A549 (cell line): ENCODE measurements at regions not wholly inside any gene's neighbourhood (a gene's known extent, or its start where the extent isn't known, plus 50 kb on each side); places are given as distances from the start of the nearest gene placed in this dataset.
"Not testable (repeated sequence)": the region's sequence is repeated elsewhere in the genome, so short reads cannot be mapped to it uniquely, and the experiment has no call there.

Source experiments
- ATAC-seq, 2 experiments: fragments of 200-7000 bp in 1 of 2; fragments of >200 bp in 1 of 2; cut with Nextera tagmentation in 1 of 2; cut with Tn5 transposase in 1 of 2; 3 replicates each; pipeline versions ENCODE4 v1.8.0 to v1.9.1; 2018 to 2020; ENCODE audit warnings: mild to moderate bottlenecking in 1 of 2, moderate library complexity in 1 of 2
- CTCF ChIA-PET: fragments of 300-600 bp; sonication (Branson Sonifier 250); formaldehyde crosslinking; extraction: SDS; loops from one replicate; lab custom pipeline; 2021; ENCODE audit warnings: antibody characterized with exemption, inconsistent platforms; lab: Yijun Ruan, JAX
- POLR2A ChIA-PET: fragments of 350-600 bp; formaldehyde crosslinking; extraction: SDS; loops from one replicate; lab custom pipeline; 2021; ENCODE audit warnings: antibody characterized with exemption, inconsistent platforms; lab: Yijun Ruan, JAX
- DNase-seq, 2 experiments: peaks; one replicate each; pipeline versions ENCODE4 v3.0.0 to v3.0.0-alpha.2; 2011 to 2016; ENCODE audit warnings: low read depth in 1 of 2, low spot score in 1 of 2
- FAIRE-seq: peaks from 2 replicates; lab custom pipeline; 2011; peaks lifted over from hg19 to GRCh38; lab: Jason Lieb, UNC
- H3K27ac ChIP-seq, 2 experiments: fragments of >200 bp; sonication (Bioruptor Twin); formaldehyde crosslinking; 3 replicates each; pipeline ENCODE4 v1.5.1; 2016 to 2017
- H3K4me1 ChIP-seq: fragments of >200 bp; sonication (Bioruptor Twin); formaldehyde crosslinking; 3 replicates; pipeline ENCODE4 v1.6.1; 2016
- H3K4me2 ChIP-seq: fragments of >200 bp; sonication (Bioruptor Twin); formaldehyde crosslinking; 3 replicates; pipeline ENCODE4 v1.6.1; 2016
- H3K4me3 ChIP-seq: fragments of >200 bp; sonication (Bioruptor Twin); formaldehyde crosslinking; 3 replicates; pipeline ENCODE4 v1.5.1; 2016
- H3K9me3 ChIP-seq: fragments of >200 bp; sonication (Bioruptor Twin); formaldehyde crosslinking; 3 replicates; pipeline ENCODE4 v1.6.1; 2016
- ATOH8 ChIP-seq: fragments of 250-450 bp; sonication (Bioruptor Pico); IDR thresholded peaks from 2 replicates; pipeline ENCODE4 v1.5.0; 2020; ENCODE audit warnings: low read depth, mild to moderate bottlenecking, moderate library complexity
- CHD4 ChIP-seq: fragments of 200-600 bp; sonication (generic); IDR thresholded peaks from 2 replicates; pipeline ENCODE4 v1.6.1; 2016; ENCODE audit warnings: antibody characterized with exemption, mild to moderate bottlenecking, borderline replicate concordance
- E2F6 ChIP-seq: IDR thresholded peaks from 2 replicates; pipeline ENCODE4 v1.6.1; 2012; ENCODE audit warnings: low read depth, borderline replicate concordance
- GATA3 ChIP-seq: IDR thresholded peaks from 2 replicates; pipeline ENCODE4 v1.6.1; 2012; ENCODE audit warnings: borderline replicate concordance
- HDAC2 ChIP-seq: fragments of 200-600 bp; sonication (generic); IDR thresholded peaks from 2 replicates; pipeline ENCODE4 v1.6.1; 2016
- HES2 ChIP-seq: fragments of >200 bp; sonication (Bioruptor Twin); formaldehyde crosslinking; IDR thresholded peaks from 2 replicates; pipeline ENCODE4 v1.6.1; 2016
- JUNB ChIP-seq: fragments of >200 bp; sonication (Bioruptor Twin); formaldehyde crosslinking; IDR thresholded peaks from 2 replicates; pipeline ENCODE4 v1.6.1; 2016
- RCOR1 ChIP-seq: fragments of 150-350 bp; IDR thresholded peaks from 2 replicates; pipeline ENCODE4 v1.6.1; 2014; ENCODE audit warnings: antibody characterized with exemption, low read length, low read depth
- REST ChIP-seq: fragments of 200-600 bp; sonication (generic); IDR thresholded peaks from 2 replicates; pipeline ENCODE4 v1.6.1; 2016; ENCODE audit warnings: antibody characterized with exemption, mild to moderate bottlenecking, moderate library complexity
- RNF2 ChIP-seq: fragments of 200-600 bp; sonication (generic); IDR thresholded peaks from 2 replicates; pipeline ENCODE4 v1.6.1; 2016; ENCODE audit warnings: low read depth, mild to moderate bottlenecking, antibody characterized with exemption, moderate library complexity, borderline replicate concordance
- SMC3 ChIP-seq: fragments of >200 bp; sonication (Bioruptor Twin); formaldehyde crosslinking; IDR thresholded peaks from 3 replicates; pipeline ENCODE4 v1.6.1; 2018; ENCODE audit warnings: inconsistent platforms
- ZFP36 ChIP-seq: fragments of 450-650 bp; IDR thresholded peaks from 2 replicates; pipeline ENCODE4 v1.6.1; 2014; ENCODE audit warnings: borderline replicate concordance; ENCODE audit not compliant: partially characterized antibody
- ZSCAN20 ChIP-seq: fragments of 250-450 bp; sonication (Bioruptor Pico); IDR thresholded peaks from 2 replicates; pipeline ENCODE4 v1.8.0; 2022; ENCODE audit warnings: mild to moderate bottlenecking, moderate library complexity
- WGBS: methylation state at CpG from one replicate; pipeline ENCODE4 v1.1.6; 2017; ENCODE audit errors: missing lambda C conversion rate; 5-methylcytosine and 5-hydroxymethylcytosine counted together

- TF ChIP-seq CHD4 = no peak
- TF ChIP-seq GATA3 = no peak
- TF ChIP-seq HES2 = no peak
- no peak for TF ChIP-seq JUNB
- TF ChIP-seq RNF2 = no peak
- TF ChIP-seq ZSCAN20 (CRISPR knock-in tag) = no peak
- no peak for TF ChIP-seq RCOR1
- no peak for TF ChIP-seq E2F6
- no peak for TF ChIP-seq ATOH8 (CRISPR knock-in tag)
- no peak for TF ChIP-seq REST
- TF ChIP-seq SMC3 = no peak
- no peak for TF ChIP-seq HDAC2
- no peak for TF ChIP-seq ZFP36
- no peak for DNase-seq
- no peak overlapping the region for H3K4me2 ChIP-seq
- no peak overlapping the region for H3K4me3 ChIP-seq
- H3K27ac ChIP-seq = no peak overlapping the region
- ATAC-seq = no peak
- H3K4me1 ChIP-seq = no peaks in the 10 kb centered on the region
- no peak for FAIRE-seq
- ChIA-PET CTCF (no interaction called here), POLR2A (no interaction called here)
- no peaks in the 10 kb centered on the region for H3K9me3 ChIP-seq
- WGBS = 16% methylated on average over 12 of the region's 12 CpGs
Observed at GRCh38 chr22:11360632-11361031, 4167.4 kb upstream of the OR11H1 start.

GRCh38 chr22:11361496-11361895 lies 4166.5 kb upstream of the OR11H1 start:
- CTCF ChIA-PET, POLR2A ChIA-PET, H3K27ac ChIP-seq, H3K4me2 ChIP-seq, H3K4me1 ChIP-seq, H3K9me3 ChIP-seq, FAIRE-seq, ATAC-seq, DNase-seq, H3K4me3 ChIP-seq: not testable (repeated sequence)
- whole genome bisulfite sequencing = 32% methylated on average over 10 of the region's 10 CpGs

GRCh38 chr22:11369612-11370307 lies 4158.2 kb upstream of the OR11H1 start:
- H3K4me1 ChIP-seq, CTCF ChIA-PET, FAIRE-seq, H3K9me3 ChIP-seq, H3K4me3 ChIP-seq, H3K4me2 ChIP-seq, ATAC-seq, H3K27ac ChIP-seq, DNase-seq, POLR2A ChIA-PET: not testable (repeated sequence)
- WGBS = 25% methylated on average over 2 of the region's 2 CpGs

GRCh38 chr22:11370311-11370710 lies 4157.7 kb upstream of the OR11H1 start:
- H3K9me3 ChIP-seq, H3K27ac ChIP-seq, H3K4me1 ChIP-seq, ATAC-seq, FAIRE-seq, POLR2A ChIA-PET, H3K4me3 ChIP-seq, H3K4me2 ChIP-seq, DNase-seq, CTCF ChIA-PET: not testable (repeated sequence)
- no CpG with 5 or more reads among the region's 1 CpG for WGBS
